ENCODE measurements at regions not wholly inside any gene's neighbourhood (a gene's known extent, or its start where the extent isn't known, plus 50 kb on each side); places are given as distances from the start of the nearest gene placed in this dataset.

- TF ChIP-seq LEF1 (IDR thresholded peaks at IDR 0.05; ENCODE audit: borderline replicate concordance) (no peak), FOXM1 (IDR thresholded peaks at IDR 0.05; ENCODE audit: borderline replicate concordance) (no peak), ARNT (IDR thresholded peaks at IDR 0.05) (no peak), CTBP1 (IDR thresholded peaks at IDR 0.05; ENCODE audit: borderline replicate concordance) (no peak), FOXK2 (IDR thresholded peaks at IDR 0.05) (no peak), PKNOX1 (IDR thresholded peaks at IDR 0.05) (no peak), BHLHE40 (IDR thresholded peaks at IDR 0.05; ENCODE audit: borderline replicate concordance) (no peak), FOXA1 (IDR thresholded peaks at IDR 0.05) (no peak), SP1 (IDR thresholded peaks at IDR 0.05) (no peak), SUZ12 (IDR thresholded peaks at IDR 0.05) (no peak), ELF4 (IDR thresholded peaks at IDR 0.05) (no peak), TARDBP (IDR thresholded peaks at IDR 0.05) (no peak), L3MBTL2 (conservative IDR thresholded peaks at IDR 0.05) (no peak), NFRKB (IDR thresholded peaks at IDR 0.05) (no peak)
Observed at GRCh38 chr11:45412051-45412471, 125.9 kb upstream of the SYT13 start.
